GM12892 (cell line): ENCODE measurements at regions not wholly inside any gene's neighbourhood (a gene's known extent, or its start where the extent isn't known, plus 50 kb on each side); places are given as distances from the start of the nearest gene placed in this dataset.

Experiments
- POLR2A ChIP-seq: IDR thresholded peaks from 2 replicates; pipeline ENCODE4 v1.6.1; 2011; ENCODE audit warnings: low read depth, low read length, control low read depth
- POLR2AphosphoS5 ChIP-seq: IDR thresholded peaks from 2 replicates; pipeline ENCODE4 v1.6.1; 2011; ENCODE audit warnings: low read depth, low read length, control low read depth
- TAF1 ChIP-seq: IDR thresholded peaks from 2 replicates; pipeline ENCODE4 v1.6.1; 2011; ENCODE audit warnings: low read depth, mild to moderate bottlenecking, control low read depth, low read length, borderline replicate concordance

DNA sequence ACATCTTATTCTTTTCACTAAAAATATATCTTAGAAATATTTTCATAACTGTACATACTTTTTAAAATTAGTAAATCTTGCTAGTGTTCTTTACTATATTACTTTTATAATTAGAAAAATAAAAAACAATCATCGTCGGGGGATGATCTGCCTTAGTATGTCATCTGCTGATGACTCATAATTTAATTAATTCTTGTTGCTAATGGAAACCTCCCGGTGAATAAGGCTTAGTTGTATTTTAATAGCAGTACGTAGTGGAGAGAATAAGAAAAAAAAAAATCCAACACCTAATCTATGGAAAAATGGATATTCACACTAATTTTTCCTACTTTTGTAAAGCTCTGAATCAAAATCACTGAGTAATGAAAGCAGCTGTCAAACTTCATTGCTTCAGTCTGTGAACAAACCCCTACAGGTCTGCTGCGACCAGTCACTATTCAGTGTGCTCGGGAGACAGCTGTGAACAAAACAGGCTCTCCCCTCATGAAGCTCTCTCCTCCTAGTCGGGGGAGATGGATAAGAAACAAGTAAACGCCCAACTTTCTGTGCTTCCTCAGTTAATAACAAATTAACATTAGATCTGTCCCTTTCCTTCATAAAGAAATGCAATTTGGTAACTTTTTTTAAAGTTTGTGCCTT lies 97.4 kb upstream of the UPP2 start:
- no peak for TF ChIP-seq POLR2A
- no peak for TF ChIP-seq POLR2AphosphoS5
- TF ChIP-seq TAF1, result no peak
